ENCODE measurements at regions not wholly inside any gene's neighbourhood (a gene's known extent, or its start where the extent isn't known, plus 50 kb on each side); places are given as distances from the start of the nearest gene placed in this dataset.

DNA sequence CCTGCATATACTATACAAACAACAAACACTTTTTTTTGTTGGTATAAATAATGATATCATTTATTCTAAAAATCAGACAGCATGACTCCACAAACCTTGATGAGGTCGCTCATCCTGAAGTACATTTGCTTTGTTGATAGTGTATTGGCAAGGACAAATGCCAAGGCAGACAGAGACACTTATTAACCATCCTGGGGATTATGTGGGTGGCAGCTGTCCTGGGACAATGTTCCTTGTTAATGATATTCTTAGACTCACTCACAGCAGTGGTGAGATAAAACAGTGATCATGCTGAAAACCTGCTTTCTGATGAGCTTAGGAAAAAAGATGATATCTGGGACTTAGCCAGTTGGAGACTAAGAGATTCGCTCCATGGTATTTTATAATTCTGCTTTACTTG, 85.4 kb upstream of the OGFRL1 start:
- TF ChIP-seq, protein P1, sequence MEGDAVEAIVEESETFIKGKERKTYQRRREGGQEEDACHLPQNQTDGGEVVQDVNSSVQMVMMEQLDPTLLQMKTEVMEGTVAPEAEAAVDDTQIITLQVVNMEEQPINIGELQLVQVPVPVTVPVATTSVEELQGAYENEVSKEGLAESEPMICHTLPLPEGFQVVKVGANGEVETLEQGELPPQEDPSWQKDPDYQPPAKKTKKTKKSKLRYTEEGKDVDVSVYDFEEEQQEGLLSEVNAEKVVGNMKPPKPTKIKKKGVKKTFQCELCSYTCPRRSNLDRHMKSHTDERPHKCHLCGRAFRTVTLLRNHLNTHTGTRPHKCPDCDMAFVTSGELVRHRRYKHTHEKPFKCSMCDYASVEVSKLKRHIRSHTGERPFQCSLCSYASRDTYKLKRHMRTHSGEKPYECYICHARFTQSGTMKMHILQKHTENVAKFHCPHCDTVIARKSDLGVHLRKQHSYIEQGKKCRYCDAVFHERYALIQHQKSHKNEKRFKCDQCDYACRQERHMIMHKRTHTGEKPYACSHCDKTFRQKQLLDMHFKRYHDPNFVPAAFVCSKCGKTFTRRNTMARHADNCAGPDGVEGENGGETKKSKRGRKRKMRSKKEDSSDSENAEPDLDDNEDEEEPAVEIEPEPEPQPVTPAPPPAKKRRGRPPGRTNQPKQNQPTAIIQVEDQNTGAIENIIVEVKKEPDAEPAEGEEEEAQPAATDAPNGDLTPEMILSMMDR (IDR thresholded peaks at IDR 0.05; ENCODE audit: poor library complexity): no peak
- no peak for TF ChIP-seq EZH2phosphoT487 (IDR thresholded peaks at IDR 0.05; ENCODE audit: low read depth, severe bottlenecking, unreplicated experiment)

All from hepatocyte (in vitro differentiated cells).